HG02981 (cell line): ENCODE measurements at regions not wholly inside any gene's neighbourhood (a gene's known extent, or its start where the extent isn't known, plus 50 kb on each side); places are given as distances from the start of the nearest gene placed in this dataset.
"Not testable (repeated sequence)": the region's sequence is repeated elsewhere in the genome, so short reads cannot be mapped to it uniquely, and the experiment has no call there.

Experiments used
- ATAC-seq: cut with Tn5 transposase; IDR thresholded peaks from one replicate; pipeline ENCODE4 v1.9.1; 2021; ENCODE audit warnings: mild to moderate bottlenecking, moderate library complexity; ENCODE audit not compliant: unreplicated experiment

GRCh38 chr5:165004175-165004574 lies 1498.8 kb downstream of the MAT2B start:
- no peak for ATAC-seq

- ATAC-seq: no peak
Observed at GRCh38 chr5:165014439-165014838, 1509.0 kb downstream of the MAT2B start.

GRCh38 chr5:165015126-165015525 lies 1509.7 kb downstream of the MAT2B start:
- ATAC-seq: no peak

- no peak for ATAC-seq
Observed at GRCh38 chr5:165015547-165015946, 1510.1 kb downstream of the MAT2B start.

DNA sequence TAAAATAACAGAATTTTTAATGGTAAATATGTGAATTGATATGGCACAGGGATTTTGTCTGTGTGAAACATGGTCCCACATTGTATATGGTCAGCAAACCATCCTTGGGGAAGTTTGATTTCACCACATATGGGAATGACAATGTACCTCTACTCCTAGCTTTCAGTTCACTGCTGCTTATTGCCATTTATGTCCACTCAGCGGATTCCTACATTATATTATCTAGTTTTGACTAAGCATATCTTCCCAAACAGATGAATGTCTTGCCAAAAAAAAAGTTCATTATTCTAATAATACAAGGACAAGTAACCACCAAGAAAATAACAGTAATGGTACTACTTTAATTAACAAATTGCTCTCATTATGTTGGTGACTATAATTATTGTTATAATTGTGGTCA lies 1521.6 kb downstream of the MAT2B start:
- ATAC-seq: no peak

DNA sequence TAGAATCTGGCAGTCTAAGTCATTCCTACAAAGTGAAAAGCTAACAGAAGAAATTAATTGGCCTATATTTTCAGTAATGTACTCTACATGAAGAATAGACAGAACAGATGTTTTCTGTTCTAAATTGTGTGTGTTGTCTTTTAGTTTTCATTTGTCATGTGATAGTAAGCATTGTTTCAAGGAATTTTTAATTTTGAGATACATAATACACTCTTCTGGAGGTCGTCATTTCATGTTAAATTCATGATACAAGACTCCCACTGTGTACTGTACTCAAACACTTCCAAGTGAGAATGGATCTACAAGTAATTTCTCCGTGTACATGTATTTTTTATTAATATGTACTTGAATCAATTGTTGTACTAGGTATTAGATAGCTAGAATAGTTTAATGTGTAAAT lies 1522.9 kb downstream of the MAT2B start:
- ATAC-seq: no peak

DNA sequence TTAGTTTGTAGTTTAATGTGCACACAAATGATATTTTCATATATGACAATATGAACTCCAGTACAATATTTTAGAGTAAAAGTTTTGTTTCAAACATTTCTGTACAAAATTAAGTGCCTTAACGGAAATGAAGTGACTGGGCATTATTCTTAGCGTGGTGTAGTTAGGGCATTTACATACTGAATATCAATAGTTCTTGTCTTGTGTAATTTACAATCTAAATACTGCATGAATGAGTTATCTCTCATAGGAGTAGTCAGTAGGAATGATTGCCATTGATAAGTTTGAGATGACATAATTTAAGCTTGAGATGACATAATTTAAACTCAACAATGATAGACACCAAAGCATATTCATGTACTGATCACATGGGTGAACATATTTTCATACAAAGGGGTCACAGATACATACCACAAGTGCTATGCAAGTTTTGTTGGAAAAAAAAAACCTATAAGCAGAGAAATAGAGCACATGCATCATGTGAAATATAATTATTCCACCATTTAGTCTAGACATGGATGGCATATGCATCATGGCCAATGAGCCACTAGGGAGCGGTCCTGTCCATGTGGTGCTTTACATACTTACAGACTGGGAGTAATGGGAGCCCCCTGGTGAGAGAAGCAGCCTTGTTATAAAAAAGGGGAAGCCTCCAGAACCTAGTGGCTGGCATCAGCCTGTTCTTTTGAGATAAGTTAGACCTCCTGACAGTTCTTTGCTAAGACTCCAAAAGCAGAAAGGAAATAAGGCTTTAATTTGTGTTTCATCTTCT lies 1523.9 kb downstream of the MAT2B start:
- ATAC-seq: peak; percentile 64

- ATAC-seq: no peak
Observed at GRCh38 chr5:165030971-165031370, 1525.6 kb downstream of the MAT2B start.

DNA sequence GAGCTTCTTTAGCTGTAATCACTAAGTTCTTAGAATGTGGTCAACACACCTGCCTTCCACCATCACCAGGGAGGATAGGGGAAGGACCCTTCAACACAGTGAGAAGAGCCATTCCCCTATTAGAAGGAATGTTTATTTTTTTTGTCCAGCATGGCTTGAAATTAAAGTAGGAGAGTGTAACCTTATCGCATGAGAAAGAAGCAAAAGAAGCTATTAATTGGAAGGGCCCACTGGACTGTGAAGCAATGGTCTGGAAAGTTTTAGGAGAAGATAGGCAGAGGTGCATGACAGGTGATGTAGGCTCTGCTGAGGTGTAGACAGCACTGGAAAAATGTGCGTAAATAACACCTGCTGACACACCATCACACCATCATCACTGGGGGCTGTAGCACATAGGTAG lies 1526.0 kb downstream of the MAT2B start:
- no peak for ATAC-seq

DNA sequence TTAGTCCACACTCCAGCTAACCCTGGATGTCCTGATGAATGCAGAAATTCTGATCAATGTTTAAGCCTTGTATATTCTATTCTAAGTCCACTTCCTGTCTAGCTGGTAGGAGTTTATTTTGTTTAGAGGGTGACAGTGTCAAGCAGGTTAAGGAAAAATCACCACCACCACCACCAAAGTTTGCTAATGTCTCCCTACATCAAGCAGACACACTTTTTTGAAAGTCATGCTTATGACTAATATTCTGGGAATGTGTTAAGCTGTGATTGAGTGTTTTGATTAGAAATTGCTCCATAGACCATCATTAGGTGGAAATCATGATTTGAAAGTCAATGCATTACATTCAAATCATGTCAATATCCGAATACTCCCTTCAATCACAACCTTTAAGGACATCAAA lies 1530.1 kb downstream of the MAT2B start:
- no peak for ATAC-seq

DNA sequence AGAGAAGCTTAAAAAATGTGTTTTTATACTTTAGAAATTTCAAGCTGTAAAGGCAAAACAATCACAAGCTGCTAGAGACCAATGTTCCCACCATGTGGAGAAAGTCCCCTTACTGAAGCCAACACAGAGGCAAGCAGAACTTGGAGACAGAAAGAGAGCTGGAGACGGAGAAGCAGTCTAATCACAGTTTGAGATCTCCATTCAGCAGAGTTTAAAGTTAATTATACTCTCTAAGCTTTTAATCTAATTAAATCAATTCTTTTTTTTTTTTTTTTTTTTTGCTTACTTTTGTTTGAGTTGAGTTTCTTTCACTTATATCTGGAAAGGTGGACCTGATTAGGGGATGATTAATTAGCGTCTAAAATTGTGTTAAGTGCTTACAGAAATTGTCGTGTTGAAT lies 1534.3 kb downstream of the MAT2B start:
- ATAC-seq: no peak

DNA sequence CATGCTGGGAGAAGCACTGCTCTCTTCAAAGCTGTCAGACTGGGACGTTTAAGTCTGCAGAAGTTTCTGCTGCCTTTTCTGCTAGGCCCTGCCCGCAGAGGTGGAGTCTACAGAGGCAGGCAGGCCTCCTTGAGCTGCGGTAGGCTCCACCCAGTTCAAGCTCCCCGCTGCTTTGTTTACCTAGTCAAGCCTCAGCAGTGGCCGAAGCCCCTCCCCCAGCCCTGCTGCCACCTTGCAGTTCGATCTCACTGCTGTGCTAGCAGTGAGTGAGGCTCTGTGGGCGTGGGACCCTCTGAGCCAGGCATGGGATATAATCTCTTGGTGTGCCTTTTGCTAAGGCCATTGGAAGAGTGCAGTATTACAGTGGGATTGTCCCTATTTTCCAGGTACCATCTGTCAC lies 1540.5 kb downstream of the MAT2B start:
- not testable (repeated sequence) for ATAC-seq

- no peak for ATAC-seq
Observed at GRCh38 chr5:165055476-165055875, 1550.1 kb downstream of the MAT2B start.

- no peak for ATAC-seq
Observed at GRCh38 chr5:165057145-165057544, 1551.7 kb downstream of the MAT2B start.

- no peak for ATAC-seq
Observed at GRCh38 chr5:165066751-165067385, 1561.4 kb downstream of the MAT2B start.

GRCh38 chr5:165076686-165077085 lies 1571.3 kb downstream of the MAT2B start:
- ATAC-seq: no peak

- ATAC-seq: no peak
Observed at GRCh38 chr5:165079389-165079788, 1574.0 kb downstream of the MAT2B start.

DNA sequence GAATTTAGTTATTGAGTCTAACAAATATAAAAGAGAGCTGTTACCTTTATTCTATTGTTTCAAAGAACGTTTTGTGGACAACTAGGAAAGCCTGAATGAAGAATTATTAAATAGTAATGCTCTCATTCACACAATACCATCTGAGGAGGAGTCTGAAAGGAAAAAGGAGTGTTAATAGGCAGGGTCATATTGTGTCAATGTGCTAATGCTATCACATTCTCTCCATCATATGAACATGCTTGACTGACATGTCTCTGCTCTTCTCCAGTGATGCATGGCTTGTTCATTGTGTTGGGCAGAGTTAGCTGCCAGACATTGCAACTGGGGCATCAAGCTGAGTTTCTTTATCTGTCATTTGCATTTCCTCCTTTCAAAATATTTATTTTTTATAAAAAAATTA lies 1578.0 kb downstream of the MAT2B start:
- no peak for ATAC-seq

- no peak for ATAC-seq
Observed at GRCh38 chr5:165086465-165086864, 1581.0 kb downstream of the MAT2B start.

DNA sequence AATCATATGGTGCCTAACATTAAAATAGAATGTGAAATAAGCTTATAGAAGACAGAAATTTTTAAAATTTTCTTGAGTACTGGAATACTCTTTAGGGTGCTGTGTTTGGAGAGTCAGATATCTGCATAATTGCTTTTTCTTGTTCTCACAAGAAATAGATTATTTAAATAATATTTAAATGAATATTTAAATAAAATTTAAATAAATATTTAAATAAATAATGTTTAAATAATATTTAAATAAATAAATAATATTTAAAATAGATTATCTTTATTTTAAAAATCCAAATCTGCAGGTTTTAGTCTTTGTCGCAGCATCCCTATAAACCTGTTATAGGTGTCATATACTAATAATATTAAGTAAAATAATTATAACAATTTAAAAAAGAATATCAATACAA lies 1589.4 kb downstream of the MAT2B start:
- ATAC-seq: no peak

GRCh38 chr5:165101709-165102108 lies 1596.3 kb downstream of the MAT2B start:
- no peak for ATAC-seq

GRCh38 chr5:165104611-165105010 lies 1599.2 kb downstream of the MAT2B start:
- no peak for ATAC-seq

- no peak for ATAC-seq
Observed at GRCh38 chr5:165108809-165109208, 1603.4 kb downstream of the MAT2B start.
